NT2/D1 (cell line): ENCODE measurements at regions not wholly inside any gene's neighbourhood (a gene's known extent, or its start where the extent isn't known, plus 50 kb on each side); places are given as distances from the start of the nearest gene placed in this dataset.

Experiments used
- SUZ12 ChIP-seq: IDR thresholded peaks from 2 replicates; pipeline ENCODE4 v1.6.1; 2011; ENCODE audit not compliant: insufficient read length, insufficient read depth; ENCODE audit errors: extremely low read depth
- YY1 ChIP-seq: IDR thresholded peaks from 2 replicates; pipeline ENCODE4 v1.6.1; 2011; ENCODE audit not compliant: insufficient read length, insufficient read depth
- ZNF274 ChIP-seq: IDR thresholded peaks from 2 replicates; pipeline ENCODE4 v1.6.1; 2011; ENCODE audit warnings: mild to moderate bottlenecking, low read depth, low read length

GRCh38 chr2:129191530-129191929, 787.9 kb upstream of the RAB6C start:
- TF ChIP-seq ZNF274 (no peak), SUZ12 (no peak), YY1 (no peak)
